ENCODE measurements at regions not wholly inside any gene's neighbourhood (a gene's known extent, or its start where the extent isn't known, plus 50 kb on each side); places are given as distances from the start of the nearest gene placed in this dataset.

- no peaks in the 10 kb centered on the region for H3K27me3 ChIP-seq (ENCODE audit: control insufficient read depth in 4 of 4, insufficient read depth in 4 of 4, low read length in 3 of 4)
- no peaks in the 10 kb centered on the region for H3K9me3 ChIP-seq (ENCODE audit: control insufficient read depth in 4 of 4, low read length in 3 of 4)
- H3K27ac ChIP-seq (ENCODE audit: low read depth in 1 of 2, low read length in 2 of 2) = no peak overlapping the region
- no peaks in the 10 kb centered on the region for H3K4me1 ChIP-seq (ENCODE audit: control insufficient read depth in 4 of 4, insufficient read depth in 4 of 4, low read length in 3 of 4)
- DNase-seq (ENCODE audit: low spot score) = no peak
- no peak for TF ChIP-seq HNF4G (IDR thresholded peaks at IDR 0.05)
- no peak for TF ChIP-seq CTCF (IDR thresholded peaks at IDR 0.05; ENCODE audit: low read depth, low read length, missing input control)
- TF ChIP-seq NR2F2 (IDR thresholded peaks at IDR 0.05) = no peak
- no peak for TF ChIP-seq HNF4A (conservative IDR thresholded peaks at IDR 0.05)
- TF ChIP-seq EGR1 (IDR thresholded peaks at IDR 0.05; ENCODE audit: low read depth in 2 of 2) = no peak
- TF ChIP-seq GABPA (IDR thresholded peaks at IDR 0.05 in 1 of 2, conservative IDR thresholded peaks at IDR 0.05 in 1 of 2) = no peak
- TF ChIP-seq JUND (IDR thresholded peaks at IDR 0.05) = no peak
- no peak for TF ChIP-seq SP1 (IDR thresholded peaks at IDR 0.05)
- TF ChIP-seq FOXA1 (IDR thresholded peaks at IDR 0.05) = no peak
- no peak for TF ChIP-seq REST (IDR thresholded peaks at IDR 0.05)
- TF ChIP-seq RAD21 (IDR thresholded peaks at IDR 0.05) = no peak
- no peak for TF ChIP-seq FOXA2 (IDR thresholded peaks at IDR 0.05)
- no peak for TF ChIP-seq YY1 (IDR thresholded peaks at IDR 0.05)
- TF ChIP-seq ZBTB33 (IDR thresholded peaks at IDR 0.05) = no peak
- TF ChIP-seq MAX (IDR thresholded peaks at IDR 0.05) = no peak
- H3K9ac ChIP-seq (ENCODE audit: low read depth in 1 of 2, low read length in 2 of 2) = no peak overlapping the region
- no peaks in the 10 kb centered on the region for H3K36me3 ChIP-seq (ENCODE audit: control insufficient read depth in 4 of 4, insufficient read depth in 3 of 4, low read depth in 1 of 4, low read length in 3 of 4)
- 81% methylated on average over 5 of the region's 5 CpGs for WGBS
- no peak overlapping the region for H3K4me3 ChIP-seq (ENCODE audit: low read depth in 1 of 3, low read length in 3 of 3)
Observed at GRCh38 chr9:107721705-107722245, 232.2 kb upstream of the KLF4 start.

- Histone ChIP-seq H3K27ac (ENCODE audit: low read depth in 1 of 2, low read length in 2 of 2) (no peak overlapping the region), H3K9ac (ENCODE audit: low read depth in 1 of 2, low read length in 2 of 2) (no peak overlapping the region), H3K36me3 (ENCODE audit: control insufficient read depth in 4 of 4, insufficient read depth in 3 of 4, low read depth in 1 of 4, low read length in 3 of 4) (no peaks in the 10 kb centered on the region), H3K4me3 (ENCODE audit: low read depth in 1 of 3, low read length in 3 of 3) (no peak overlapping the region), H3K4me1 (ENCODE audit: control insufficient read depth in 4 of 4, insufficient read depth in 4 of 4, low read length in 3 of 4) (no peaks in the 10 kb centered on the region), H3K27me3 (ENCODE audit: control insufficient read depth in 4 of 4, insufficient read depth in 4 of 4, low read length in 3 of 4) (no peaks in the 10 kb centered on the region), H3K9me3 (ENCODE audit: control insufficient read depth in 4 of 4, low read length in 3 of 4) (no peaks in the 10 kb centered on the region)
- DNase-seq (ENCODE audit: low spot score) = no peak
- WGBS = 56% methylated on average over 2 of the region's 2 CpGs
- TF ChIP-seq TAF1 (conservative IDR thresholded peaks at IDR 0.05) (no peak), HNF4A (conservative IDR thresholded peaks at IDR 0.05) (peak; percentile 6 to 19)
Observed at GRCh38 chr9:107720501-107720900, 230.9 kb upstream of the KLF4 start.
